Hematopoietic multipotent progenitor cell treated with erythropoietin and hydrocortisone succinate and interleukin-3 and kit ligand, for 4 days (in vitro differentiated cells): ENCODE measurements at regions not wholly inside any gene's neighbourhood (a gene's known extent, or its start where the extent isn't known, plus 50 kb on each side); places are given as distances from the start of the nearest gene placed in this dataset.

ENCODE experiments used
- DNase-seq: peaks from one replicate; pipeline ENCODE4 v3.0.0-alpha.2; 2015

GRCh38 chr4:152109531-152110509 lies 349.0 kb upstream of the GATB start:
- DNase-seq: no peak

DNA sequence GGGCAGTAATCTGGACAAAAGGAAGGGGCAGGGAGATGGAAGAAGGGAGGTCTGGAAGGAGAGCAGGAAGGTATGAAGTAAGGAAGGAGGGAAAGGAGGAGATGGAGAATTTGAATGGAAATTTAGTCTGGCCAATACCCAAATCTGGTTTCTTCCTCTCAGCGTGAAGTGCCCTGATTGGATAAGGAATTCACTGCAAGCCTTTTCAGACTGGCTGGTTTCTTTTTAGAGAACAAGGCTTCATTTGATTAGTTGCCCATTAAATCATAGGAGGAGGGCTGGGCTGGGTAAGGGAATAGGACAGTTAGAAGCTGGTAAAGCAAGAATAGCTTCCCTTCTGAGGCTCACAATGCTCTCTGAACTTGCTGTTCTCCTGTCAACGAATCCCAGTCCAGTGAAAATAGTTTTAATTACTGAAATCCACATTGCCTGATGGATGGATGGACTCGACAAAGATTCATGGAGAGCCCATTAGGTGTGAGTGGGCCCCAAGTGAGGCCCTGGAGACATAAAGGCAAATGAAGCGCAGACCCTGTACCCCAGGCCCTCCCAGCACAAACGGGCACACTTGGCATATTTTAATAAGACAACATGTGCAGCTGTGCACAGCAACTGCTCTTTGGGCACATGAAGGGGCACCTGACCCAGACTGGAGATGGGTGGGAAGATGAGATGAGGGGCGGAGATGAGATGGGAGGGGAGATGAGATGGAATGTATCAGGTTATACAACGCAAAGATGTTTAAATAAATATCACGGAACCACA lies 347.1 kb upstream of the GATB start:
- no peak for DNase-seq

- DNase-seq: no peak
Measured at GRCh38 chr4:152106781-152107321, 346.0 kb upstream of the GATB start.

DNA sequence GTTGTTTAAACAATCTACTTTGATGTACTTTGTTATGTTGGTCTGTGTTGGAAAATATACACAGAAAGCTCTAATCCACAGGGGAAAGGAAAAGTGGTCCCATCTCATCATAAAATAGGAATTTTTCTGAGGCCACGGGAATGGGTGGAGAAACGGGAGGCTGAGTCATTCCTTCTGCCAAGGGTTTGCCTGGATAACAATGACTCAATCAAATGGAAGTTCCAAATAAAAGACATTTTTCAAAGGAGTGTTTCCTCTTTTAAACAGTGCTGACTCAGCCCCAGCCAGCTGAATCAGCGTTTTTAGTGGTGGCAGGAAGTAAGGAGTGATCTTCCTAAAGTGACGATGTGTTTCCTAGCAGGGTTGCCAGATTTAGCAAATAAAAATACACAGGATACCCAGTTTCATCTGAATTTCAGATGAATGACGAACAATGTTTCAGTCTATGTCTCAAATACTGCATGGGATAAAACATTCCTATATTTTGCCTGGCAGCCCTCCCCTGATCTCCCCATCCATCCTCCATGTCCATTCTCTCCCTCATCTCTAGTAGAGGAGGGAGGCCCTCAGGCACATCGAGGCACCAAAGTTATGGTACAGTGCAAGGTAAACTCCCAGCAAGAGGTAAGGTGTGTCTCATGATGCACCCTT lies 345.4 kb upstream of the GATB start:
- peak; percentile 37 for DNase-seq

- DNase-seq: peak; percentile 32
Measured at GRCh38 chr4:152104901-152105357, 344.1 kb upstream of the GATB start.

DNA sequence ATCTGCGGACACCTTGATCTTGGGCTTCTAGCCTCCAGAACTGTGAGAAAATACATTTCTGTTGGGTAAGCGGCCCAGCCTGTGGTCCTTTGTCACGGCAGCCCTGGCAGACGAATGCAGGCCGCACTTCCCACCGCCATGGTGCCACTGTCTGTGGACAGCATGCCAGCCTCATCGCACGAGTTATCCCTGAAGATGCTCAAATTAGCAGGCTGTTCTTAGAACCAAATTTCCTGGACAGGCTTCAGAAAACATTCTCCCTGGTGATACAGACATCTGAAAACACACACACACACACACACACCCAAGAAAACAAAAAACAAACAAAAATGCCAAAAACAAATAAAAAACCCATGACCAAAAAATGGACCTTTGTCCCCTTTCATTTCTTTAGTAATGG lies 343.5 kb upstream of the GATB start:
- DNase-seq: no peak

DNA sequence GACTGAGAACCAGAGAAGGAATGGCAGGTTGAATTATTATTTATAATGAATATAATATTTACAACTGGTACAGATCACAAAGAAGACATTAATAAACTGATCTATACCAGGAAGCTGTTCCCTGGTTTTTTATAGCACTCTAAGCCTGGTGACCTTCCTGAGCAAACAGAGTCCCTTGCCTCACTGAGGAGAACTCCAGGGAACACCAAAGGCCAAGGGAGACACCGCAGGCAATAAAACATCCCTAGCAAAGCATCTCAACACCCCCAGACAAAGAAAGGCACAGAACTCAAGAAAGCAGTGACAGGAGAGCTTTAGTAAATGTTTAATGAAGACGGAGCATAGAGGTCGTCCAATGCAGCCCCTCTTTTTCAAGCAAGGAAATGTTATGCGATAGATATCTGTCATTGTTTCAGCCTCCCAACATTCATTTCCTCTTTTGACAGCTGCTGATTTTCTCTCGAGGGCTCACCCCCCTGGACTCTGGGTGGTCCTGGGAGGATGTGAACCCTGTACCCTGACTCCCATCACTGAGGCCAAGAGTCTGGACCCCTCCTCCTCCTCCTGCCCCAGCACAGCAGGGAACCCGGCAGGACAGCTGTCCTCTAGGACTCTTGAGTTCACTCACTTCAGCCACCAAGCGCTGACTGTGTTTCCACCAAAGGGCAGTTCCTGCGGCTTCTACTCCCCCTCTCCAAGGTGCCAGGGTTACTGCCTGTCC lies 342.5 kb upstream of the GATB start:
- no peak for DNase-seq

- no peak for DNase-seq
Measured at GRCh38 chr4:152102436-152103000, 341.7 kb upstream of the GATB start.

- no peak for DNase-seq
Measured at GRCh38 chr4:152101556-152102435, 341.0 kb upstream of the GATB start.

DNA sequence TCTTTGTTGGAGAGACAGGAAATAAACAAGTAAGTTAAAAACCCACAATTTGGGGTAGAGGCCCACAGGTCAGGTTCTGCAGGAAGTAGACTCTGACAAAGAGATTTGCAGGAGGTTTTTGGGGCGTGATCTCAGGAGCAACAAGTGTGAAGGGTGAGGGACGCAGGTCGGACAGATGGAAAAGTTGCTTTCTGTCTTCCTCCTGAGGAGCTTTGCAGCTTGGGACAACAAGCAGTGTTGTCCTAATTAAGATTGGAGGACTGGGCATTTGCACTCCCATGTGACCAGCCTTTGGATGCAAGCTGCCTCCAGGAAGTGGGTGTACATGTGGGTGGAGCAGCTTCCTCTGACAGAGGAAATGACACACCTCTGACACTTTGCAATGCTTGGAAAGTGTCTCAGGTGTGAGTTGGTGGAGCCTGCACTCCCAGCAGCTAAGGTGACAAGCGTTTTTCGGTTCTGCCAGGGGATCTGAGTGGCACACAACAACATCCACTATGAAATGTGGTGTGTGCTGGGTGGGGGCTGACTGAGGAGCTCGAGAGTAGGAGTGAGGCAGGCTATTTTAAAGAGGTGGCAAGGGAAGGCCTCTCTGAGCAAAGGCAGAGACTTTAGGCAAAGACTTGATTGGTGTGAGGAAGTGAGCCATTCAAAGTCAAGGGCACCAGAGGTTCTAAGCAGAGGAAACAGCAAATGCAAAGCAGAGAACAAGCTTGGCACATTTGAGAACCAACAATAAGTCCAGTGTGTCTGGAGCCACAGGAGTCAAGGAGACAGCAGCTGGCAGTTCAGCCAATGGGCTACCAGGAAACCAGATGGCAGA lies 339.8 kb upstream of the GATB start:
- no peak for DNase-seq

- no peak for DNase-seq
Measured at GRCh38 chr4:152099981-152100378, 339.2 kb upstream of the GATB start.

- DNase-seq: no peak
Measured at GRCh38 chr4:152099555-152099954, 338.7 kb upstream of the GATB start.

DNA sequence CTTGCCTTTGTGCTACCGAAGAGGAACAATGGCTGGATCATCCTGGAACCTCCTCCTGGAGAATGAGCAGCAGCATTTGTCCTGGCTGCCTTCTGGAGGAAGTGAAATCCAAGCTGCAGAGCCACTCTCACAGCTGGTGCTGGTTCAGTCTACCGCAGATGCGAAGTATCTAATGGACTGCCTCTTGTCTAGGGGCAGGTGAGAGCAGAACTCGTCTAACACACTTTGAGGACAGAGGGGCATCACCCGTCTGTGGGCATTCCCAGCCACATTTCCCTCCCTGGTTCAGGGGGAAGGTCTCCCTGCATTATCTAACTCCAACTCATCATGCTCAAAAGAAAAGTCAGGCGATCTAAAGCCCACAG lies 338.2 kb upstream of the GATB start:
- no peak for DNase-seq

- no peak for DNase-seq
Measured at GRCh38 chr4:152098365-152099060, 337.7 kb upstream of the GATB start.

DNA sequence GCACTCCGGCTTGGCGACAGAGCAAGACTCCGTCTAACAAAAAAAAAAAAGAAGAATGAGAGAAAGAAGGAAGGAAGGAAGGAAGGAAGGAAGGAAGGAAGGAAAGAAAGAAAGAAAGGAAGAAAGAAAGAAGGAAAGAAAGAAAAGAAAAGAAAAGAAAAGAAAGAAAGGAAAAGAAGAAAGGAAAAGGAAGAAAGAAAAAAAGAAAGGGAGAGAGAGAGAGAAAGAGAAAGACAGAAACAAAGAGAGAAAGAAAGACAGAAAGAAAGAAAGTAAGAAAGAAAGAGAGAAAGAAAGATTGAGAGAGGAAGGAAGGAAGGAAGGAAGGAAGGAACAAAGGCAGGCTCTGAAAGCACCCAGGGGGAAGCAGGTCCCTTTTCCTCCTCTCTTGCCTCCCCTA lies 336.6 kb upstream of the GATB start:
- no peak for DNase-seq

DNA sequence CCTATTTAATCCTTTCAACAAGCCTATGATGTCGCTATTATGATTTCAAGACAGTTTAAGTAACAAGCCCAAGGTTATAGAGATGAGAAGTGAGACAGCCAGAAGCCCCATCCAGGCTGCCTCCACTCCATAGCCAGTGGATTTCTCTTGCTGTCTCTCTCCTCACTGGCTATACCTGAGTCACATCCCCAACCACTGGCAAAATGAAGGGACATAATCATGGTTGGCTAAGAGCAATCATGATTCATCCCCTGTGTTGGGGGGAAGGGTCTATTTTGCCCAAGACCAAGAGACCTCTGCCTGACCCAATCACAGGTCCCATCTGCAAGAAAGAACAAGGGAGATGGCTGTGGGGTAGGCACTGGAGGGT lies 334.9 kb upstream of the GATB start:
- DNase-seq: no peak

DNA sequence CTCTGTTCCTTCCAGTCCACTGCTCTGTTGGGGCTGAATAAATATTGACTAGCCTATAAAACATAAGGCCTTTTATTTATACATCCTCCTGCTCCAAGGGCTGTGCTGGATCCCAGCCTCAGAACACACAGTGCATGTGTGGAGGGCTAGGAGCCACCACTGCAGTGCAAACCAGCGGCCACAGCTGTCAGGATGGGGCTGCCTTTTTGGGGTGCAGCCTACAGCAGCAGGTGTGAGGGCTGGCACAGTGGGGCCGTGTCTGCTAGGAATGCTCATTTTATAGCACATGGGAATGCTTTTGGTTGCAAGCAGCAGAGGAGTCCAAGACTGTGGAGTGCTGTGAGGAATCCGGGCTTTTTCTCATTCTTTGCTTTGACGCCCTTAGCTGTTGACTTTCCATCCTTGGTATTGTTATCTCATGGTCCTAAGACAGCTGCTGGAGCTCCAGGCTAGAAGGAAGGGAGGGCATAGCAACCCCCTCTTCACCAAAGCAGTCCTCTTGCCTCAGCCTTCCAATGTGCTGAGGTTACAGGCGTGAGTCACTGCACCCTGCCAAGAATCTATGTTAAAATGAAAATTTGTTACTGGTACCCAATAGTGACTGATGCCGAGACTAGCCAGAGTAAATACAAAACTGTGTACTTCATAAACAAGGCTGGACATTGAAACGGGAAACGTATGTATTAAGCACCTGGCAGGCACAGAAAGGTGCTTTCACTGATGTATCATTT lies 334.3 kb upstream of the GATB start:
- DNase-seq: no peak

DNA sequence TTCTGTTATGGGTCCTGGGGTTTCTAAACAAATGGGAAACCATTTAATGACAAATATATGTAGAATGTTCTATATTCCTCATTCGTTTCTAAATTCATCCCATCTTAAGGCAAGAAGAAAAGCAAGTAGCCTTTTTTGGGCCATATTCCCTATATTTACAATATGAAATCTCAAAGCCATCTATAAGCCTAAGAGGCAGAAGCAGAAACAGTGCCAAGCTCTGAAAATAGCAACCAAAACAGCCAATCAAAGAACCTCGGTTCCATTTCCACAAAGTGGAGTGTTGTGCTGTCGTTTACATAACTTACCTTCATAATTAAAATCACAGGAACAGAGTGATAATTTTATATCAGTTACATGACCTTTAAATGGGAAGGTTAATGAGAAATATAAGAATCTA lies 330.6 kb upstream of the GATB start:
- DNase-seq: no peak

- peak; percentile 5 for DNase-seq
Measured at GRCh38 chr4:152090543-152090942, 329.7 kb upstream of the GATB start.
